GM12878 (cell line): ENCODE measurements at regions not wholly inside any gene's neighbourhood (a gene's known extent, or its start where the extent isn't known, plus 50 kb on each side); places are given as distances from the start of the nearest gene placed in this dataset.

Source experiments
- ATAC-seq: fragments of 200-7000 bp; cut with Tn5 transposase; 3 replicates; pipeline ENCODE4 v1.9.1; 2020; ENCODE audit warnings: mild to moderate bottlenecking, moderate library complexity
- BruUV-seq: library from RNA; stranded (reverse); fragments of 400-500 nt; replicated peaks from 2 replicates; lab custom pipeline; 2021; lab: Mats Ljungman, UMichigan
- CTCF ChIA-PET: fragments of 300-600 bp; sonication (Branson Sonifier 250); formaldehyde crosslinking; extraction: SDS; loops from one replicate; lab custom pipeline; 2021; ENCODE audit warnings: inconsistent platforms; lab: Yijun Ruan, JAX
- POLR2A ChIA-PET: fragments of 350-600 bp; formaldehyde crosslinking; extraction: SDS; loops from one replicate; lab custom pipeline; 2021; ENCODE audit warnings: inconsistent platforms; lab: Charles Lee
- RAD21 ChIA-PET: fragments of 300-600 bp; sonication (Branson Sonifier 250); formaldehyde crosslinking; loops from one replicate; lab custom pipeline; 2023; ENCODE audit warnings: antibody characterized with exemption; ENCODE audit not compliant: unreplicated experiment; lab: Charles Lee
- SMC1A ChIA-PET: fragments of 300-600 bp; sonication (Branson Sonifier 250); formaldehyde crosslinking; loops from one replicate; lab custom pipeline; 2023; ENCODE audit not compliant: unreplicated experiment, uncharacterized antibody; lab: Charles Lee
- DNase-seq: peaks from one replicate; pipeline ENCODE4 v3.0.0-alpha.2; 2011; ENCODE audit warnings: low read depth, low spot score
- FAIRE-seq: peaks from 3 replicates; lab custom pipeline; 2011; peaks lifted over from hg19 to GRCh38; lab: Jason Lieb, UNC
- H2AFZ ChIP-seq: 2 replicates; pipeline ENCODE4 v1.6.0; 2011; ENCODE audit warnings: low read depth, low read length, control low read depth; ENCODE audit not compliant: control insufficient read depth
- H3K27ac ChIP-seq: 2 replicates; pipeline ENCODE4 v1.5.1; 2011; ENCODE audit warnings: control low read depth; ENCODE audit not compliant: control insufficient read depth, insufficient read depth
- H3K27me3 ChIP-seq, 2 experiments: replicated peaks in 1 of 2; 2 replicates each; pipeline versions ENCODE4 v1.6.0 to v1.6.1; 2011; ENCODE audit warnings: low read length in 1 of 2; ENCODE audit not compliant: control insufficient read depth in 2 of 2, insufficient read depth in 2 of 2
- H3K36me3 ChIP-seq, 2 experiments: 2 replicates each; pipeline ENCODE4 v1.5.1; 2011; ENCODE audit warnings: low read length in 1 of 2; ENCODE audit not compliant: control insufficient read depth in 2 of 2, insufficient read depth in 2 of 2
- H3K4me1 ChIP-seq: 2 replicates; pipeline ENCODE4 v1.6.1; 2011; ENCODE audit warnings: mild to moderate bottlenecking, low read length, moderate library complexity, mixed read lengths; ENCODE audit not compliant: control insufficient read depth, insufficient read depth
- H3K4me2 ChIP-seq: 2 replicates; pipeline ENCODE4 v1.6.0; 2011; ENCODE audit warnings: control low read depth; ENCODE audit not compliant: control insufficient read depth, insufficient read depth
- H3K4me3 ChIP-seq: fragments of 200-600 bp; sonication (generic); 2 replicates; pipeline ENCODE4 v1.5.1; 2016
- H3K79me2 ChIP-seq: 2 replicates; pipeline ENCODE4 v1.6.0; 2011; ENCODE audit warnings: low read length; ENCODE audit not compliant: control insufficient read depth, insufficient read depth
- H3K9ac ChIP-seq: 2 replicates; pipeline ENCODE4 v1.8.0; 2011; ENCODE audit warnings: low read length, control low read depth, mixed read lengths; ENCODE audit not compliant: control insufficient read depth, insufficient read depth
- H3K9me3 ChIP-seq: replicated peaks from 3 replicates; pipeline ENCODE4 v1.5.1; 2011; ENCODE audit warnings: mild to moderate bottlenecking, low read length; ENCODE audit not compliant: control insufficient read depth, insufficient read depth
- H4K20me1 ChIP-seq: 2 replicates; pipeline ENCODE4 v1.6.0; 2011; ENCODE audit not compliant: control insufficient read depth, insufficient read depth
- BHLHE40 ChIP-seq, 2 experiments: fragments of 450-650 bp in 1 of 2; IDR thresholded peaks; 2 replicates each; pipeline ENCODE4 v1.6.1; 2011 to 2017; ENCODE audit warnings: low read depth in 2 of 2, borderline replicate concordance in 1 of 2, improper control_type of control experiment in 1 of 2, low read length in 1 of 2, mild to moderate bottlenecking in 1 of 2
- CHD1 ChIP-seq: IDR thresholded peaks from 2 replicates; pipeline ENCODE4 v1.6.1; 2012; ENCODE audit warnings: low read depth, low read length, improper control_type of control experiment
- ESRRA ChIP-seq: IDR thresholded peaks from 2 replicates; pipeline ENCODE4 v1.6.1; 2012; ENCODE audit warnings: mild to moderate bottlenecking, low read length, improper control_type of control experiment
- FOS ChIP-seq: IDR thresholded peaks from 3 replicates; pipeline ENCODE4 v1.6.1; 2011; ENCODE audit warnings: borderline replicate concordance; ENCODE audit not compliant: insufficient read length; ENCODE audit errors: extremely low read depth
- GABPA ChIP-seq: IDR thresholded peaks from 2 replicates; pipeline ENCODE4 v1.6.1; 2014; ENCODE audit warnings: antibody characterized with exemption, low read depth, mild to moderate bottlenecking, inconsistent platforms
- IKZF2 ChIP-seq, 2 experiments: fragments of 450-650 bp; IDR thresholded peaks; 2 replicates each; pipeline ENCODE4 v1.6.1; 2017; ENCODE audit warnings: mild to moderate bottlenecking in 2 of 2, moderate library complexity in 2 of 2
- MEF2A ChIP-seq: IDR thresholded peaks from 2 replicates; pipeline ENCODE4 v1.6.1; 2011; ENCODE audit warnings: low read depth, mild to moderate bottlenecking, low read length, moderate library complexity; ENCODE audit not compliant: insufficient read depth
- MLLT1 ChIP-seq: fragments of 450-650 bp; IDR thresholded peaks from 2 replicates; pipeline ENCODE4 v1.6.1; 2016; ENCODE audit warnings: mild to moderate bottlenecking
- PBX3 ChIP-seq: IDR thresholded peaks from 2 replicates; pipeline ENCODE4 v1.6.1; 2011; ENCODE audit warnings: mild to moderate bottlenecking, low read depth, low read length, moderate library complexity; ENCODE audit not compliant: insufficient replicate concordance
- PRDM15 ChIP-seq: fragments of 450-650 bp; formaldehyde crosslinking; IDR thresholded peaks from 2 replicates; pipeline ENCODE4 v1.4.0; 2020; ENCODE audit warnings: mild to moderate bottlenecking, moderate library complexity
- RELB ChIP-seq: fragments of 450-650 bp; IDR thresholded peaks from 2 replicates; pipeline ENCODE4 v1.6.1; 2017; ENCODE audit warnings: low read depth, mild to moderate bottlenecking, moderate library complexity
- RUNX3 ChIP-seq: IDR thresholded peaks from 2 replicates; pipeline ENCODE4 v1.6.1; 2012; ENCODE audit warnings: low read length, inconsistent platforms
- SMAD1 ChIP-seq: fragments of 450-650 bp; IDR thresholded peaks from 2 replicates; pipeline ENCODE4 v1.6.1; 2018; ENCODE audit warnings: mild to moderate bottlenecking, low read depth; ENCODE audit not compliant: partially characterized antibody
- SREBF2 ChIP-seq: IDR thresholded peaks from 2 replicates; pipeline ENCODE4 v1.6.1; 2012; ENCODE audit warnings: mild to moderate bottlenecking, low read length
- USF1 ChIP-seq: IDR thresholded peaks from 2 replicates; pipeline ENCODE4 v1.6.1; 2011; ENCODE audit warnings: borderline replicate concordance, low read depth, mild to moderate bottlenecking, moderate library complexity, mixed read lengths, low read length; ENCODE audit not compliant: insufficient read depth; ENCODE audit errors: extremely low read length
- WGBS: methylation state at CpG from one replicate; pipeline ENCODE4 v1.1.6; 2016; ENCODE audit warnings: low lambda C conversion rate; ENCODE audit not compliant: insufficient replicate concordance, insufficient coverage; ENCODE audit errors: missing lambda C conversion rate; 5-methylcytosine and 5-hydroxymethylcytosine counted together
- in situ Hi-C: fragments of 300-500 bp; cut with MboI; formaldehyde crosslinking; loops from 9 replicates; pipeline ENCODE4 v1.14.3; 2018; ENCODE audit warnings: mixed read lengths
- intact Hi-C: fragments of 100-400 bp; cut with micrococcal nuclease; formaldehyde crosslinking; loops from one replicate; pipeline ENCODE4 v1.14.2; 2022; ENCODE audit not compliant: unreplicated experiment

- intact Hi-C loops (no loop called here), in situ Hi-C loops (no loop called here)
- H3K9me3 ChIP-seq: peaks cover 1% of the 10 kb centered on the region; the same call in 1 of the 3 replicates
- RAD21 ChIA-PET: interaction anchor here (0.7 to 1.7 kb wide), 5 partner anchors 9 to 323 kb away, joined by 3 to 5 read pairs (median 4); no protein-coding TSS in a partner anchor
- ATAC-seq (no peak), FAIRE-seq (no peak), DNase-seq (no peak)
- 91% methylated on average over 3 of the region's 3 CpGs for WGBS
- SMC1A ChIA-PET: interaction anchor here (2.1 to 6.6 kb wide), 4 partner anchors 9 to 15 kb away, joined by 7 to 50 read pairs (median 23); no protein-coding TSS in a partner anchor
- no TSS peak for BruUV-seq
- no peak overlapping the region for H3K4me3 ChIP-seq
- CTCF ChIA-PET: interaction anchor here (0.6 to 4.7 kb wide), 5 partner anchors 9 to 221 kb away, joined by 3 to 21 read pairs (median 3); no protein-coding TSS in a partner anchor
- no peak overlapping the region for H3K27ac ChIP-seq
- no peaks in the 10 kb centered on the region for H3K27me3 ChIP-seq
- H3K4me2 ChIP-seq: no peak overlapping the region
- no peaks in the 10 kb centered on the region for H3K79me2 ChIP-seq
- no peak overlapping the region for H2AFZ ChIP-seq
- no peaks in the 10 kb centered on the region for H4K20me1 ChIP-seq
- H3K36me3 ChIP-seq: no peaks in the 10 kb centered on the region
- POLR2A ChIA-PET: interaction anchor here (0.7 kb wide), 1 partner anchor 21 kb away, joined by 6 read pairs; no protein-coding TSS in a partner anchor
- no peaks in the 10 kb centered on the region for H3K4me1 ChIP-seq
- no peak overlapping the region for H3K9ac ChIP-seq
- TF ChIP-seq BHLHE40 (IDR thresholded peaks at IDR 0.05; ENCODE audit: borderline replicate concordance in 1 of 2, low read depth in 2 of 2, low read length in 1 of 2) (no peak), CHD1 (no peak), GABPA (no peak), ESRRA (no peak), IKZF2 (IDR thresholded peaks at IDR 0.05) (no peak), RELB (no peak), MEF2A (no peak), PBX3 (no peak), RUNX3 (no peak), MLLT1 (no peak), PRDM15 (CRISPR knock-in tag) (no peak), SMAD1 (no peak), SREBF2 (no peak), USF1 (no peak), FOS (no peak)
Observed at GRCh38 chr12:93153321-93153720, 224.2 kb upstream of the EEA1 start.
